HepG2 (cell line): ENCODE measurements at regions not wholly inside any gene's neighbourhood (a gene's known extent, or its start where the extent isn't known, plus 50 kb on each side); places are given as distances from the start of the nearest gene placed in this dataset.

ENCODE experiments used
- CEBPB ChIP-seq: IDR thresholded peaks from 2 replicates; pipeline ENCODE4 v1.6.1; 2011; ENCODE audit warnings: low read depth, low read length, improper control_type of control experiment, borderline replicate concordance
- JARID2 ChIP-seq: sonication (generic); formaldehyde crosslinking; IDR thresholded peaks from 2 replicates; pipeline ENCODE4 v1.8.1; 2023; ENCODE audit warnings: missing genetic modification reagents, inconsistent platforms; ENCODE audit not compliant: insufficient replicate concordance
- KLF6 ChIP-seq: IDR thresholded peaks from 2 replicates; pipeline ENCODE4 v1.8.0; 2016; ENCODE audit warnings: missing biosample characterization, missing genetic modification reagents

DNA sequence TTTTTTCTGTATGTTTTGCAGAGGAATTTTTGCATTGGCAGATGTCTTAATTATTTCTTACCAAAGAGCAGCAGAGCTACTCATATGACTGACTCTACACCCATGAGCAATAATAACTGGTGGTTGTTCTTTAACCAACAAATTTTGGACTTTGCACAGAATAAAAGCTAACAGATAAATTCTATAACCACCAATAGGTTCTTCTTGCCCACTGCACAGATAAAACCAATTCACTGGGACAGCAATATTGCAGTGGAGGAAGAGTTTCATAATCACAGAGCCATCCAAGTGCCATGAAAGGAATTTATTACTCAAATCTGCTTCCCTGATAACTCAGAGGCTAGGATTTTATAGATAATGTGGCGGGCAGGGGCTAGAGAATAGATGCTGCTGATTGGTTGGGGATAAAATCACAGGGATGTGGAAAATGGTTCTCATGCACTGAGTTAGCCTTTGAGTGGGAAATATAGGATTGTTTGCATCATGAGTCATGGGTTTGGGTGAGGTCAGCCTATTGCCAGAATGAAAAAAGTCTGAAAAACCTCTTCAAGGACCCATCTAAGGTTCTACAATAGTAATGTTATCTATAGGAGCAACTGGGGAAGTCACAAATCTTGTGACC, 104.3 kb upstream of the PCDH17 start:
- TF ChIP-seq CEBPB (no peak), KLF6 (CRISPR knock-in tag) (no peak), JARID2 (CRISPR knock-in tag) (no peak)
